ENCODE measurements at regions not wholly inside any gene's neighbourhood (a gene's known extent, or its start where the extent isn't known, plus 50 kb on each side); places are given as distances from the start of the nearest gene placed in this dataset.

DNA sequence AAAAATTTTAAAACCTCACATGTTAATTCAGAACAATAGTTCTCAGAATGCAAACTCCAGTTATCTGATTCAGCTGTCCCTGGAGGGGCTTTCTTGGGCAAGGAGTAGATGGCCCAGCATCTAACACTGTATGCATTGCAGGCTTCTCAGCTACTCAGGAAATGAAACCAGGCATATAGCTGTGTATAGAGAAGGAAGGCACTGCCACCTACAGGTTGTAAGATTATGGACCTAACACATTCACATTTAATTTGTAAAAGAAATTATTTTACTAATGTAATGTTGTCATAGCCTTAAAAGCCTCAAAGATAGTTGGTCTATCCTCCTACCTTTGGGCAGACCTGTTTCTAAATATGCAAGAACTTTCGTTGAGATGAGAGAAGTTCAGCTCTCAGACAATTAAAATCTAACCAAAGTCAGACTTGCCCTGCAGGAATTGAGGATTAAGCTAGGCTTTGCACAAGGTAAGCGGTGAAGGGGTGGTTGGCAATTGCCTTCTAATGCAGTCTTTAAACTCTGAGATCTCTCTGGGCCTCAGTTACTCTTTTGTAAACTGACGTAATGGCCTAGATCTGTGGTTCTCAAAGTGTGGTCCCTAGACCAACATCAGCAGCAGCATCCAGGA is 132.8 kb upstream of the SLC24A5 start:
- Histone ChIP-seq H3K27ac (ENCODE audit: low read depth in 1 of 2, low read length in 2 of 2) (no peak overlapping the region), H2AFZ (ENCODE audit: insufficient read depth, low read depth, low read length, poor library complexity, severe bottlenecking) (no peak overlapping the region), H3K36me3 (replicated peaks in 1 of 2; ENCODE audit: control insufficient read depth in 1 of 2, insufficient read depth in 2 of 2, low read length in 2 of 2) (no peaks in the 10 kb centered on the region), H3K4me1 (ENCODE audit: control insufficient read depth in 1 of 2, insufficient read depth in 2 of 2, low read length in 2 of 2) (peaks cover 0 to 7% of the 10 kb centered on the region in 2 donors), H4K20me1 (ENCODE audit: insufficient read depth, low read length) (no peaks in the 10 kb centered on the region), H3K27me3 (ENCODE audit: control insufficient read depth in 2 of 2, insufficient read depth in 2 of 2, low read length in 2 of 2) (peaks cover 0 to 2% of the 10 kb centered on the region in 2 donors), H3K9ac (ENCODE audit: insufficient read depth, low read length, poor library complexity, severe bottlenecking) (no peak overlapping the region), H3K9me3 (replicated peaks in 1 of 2; ENCODE audit: control insufficient read depth in 1 of 2, insufficient read depth in 1 of 2, low read length in 2 of 2) (no peaks in the 10 kb centered on the region), H3K79me2 (ENCODE audit: insufficient read depth, low read length) (no peaks in the 10 kb centered on the region), H3K4me2 (replicated peaks; ENCODE audit: extremely low read depth, low read length, poor library complexity, severe bottlenecking) (no peak overlapping the region), H3K4me3 (replicated peaks in 1 of 3; ENCODE audit: low read depth in 2 of 3, low read length in 3 of 3) (no peak overlapping the region)
- peaks cover 0 to 2% (median 0%) of the 10 kb centered on the region in 3 donors for H3K27me3 Mint-ChIP-seq (ENCODE audit: low read depth in 3 of 3)
- intact Hi-C loops (cut with micrococcal nuclease): loop anchor here (5.0 kb wide), 3 partner anchors 516 to 1676 kb away; no protein-coding TSS in a partner anchor
- DNase-seq: peak; percentile 32 to 58 (median 57)
- H3K4me1 Mint-ChIP-seq: peaks cover 8% of the 10 kb centered on the region
- no peak overlapping the region for H3K4me3 Mint-ChIP-seq
- no peaks in the 10 kb centered on the region for H3K36me3 Mint-ChIP-seq
- no peak overlapping the region for H3K27ac Mint-ChIP-seq
- 56% methylated on average over 3 of the region's 3 CpGs for WGBS (ENCODE audit: insufficient coverage)
- TF ChIP-seq, protein P1, sequence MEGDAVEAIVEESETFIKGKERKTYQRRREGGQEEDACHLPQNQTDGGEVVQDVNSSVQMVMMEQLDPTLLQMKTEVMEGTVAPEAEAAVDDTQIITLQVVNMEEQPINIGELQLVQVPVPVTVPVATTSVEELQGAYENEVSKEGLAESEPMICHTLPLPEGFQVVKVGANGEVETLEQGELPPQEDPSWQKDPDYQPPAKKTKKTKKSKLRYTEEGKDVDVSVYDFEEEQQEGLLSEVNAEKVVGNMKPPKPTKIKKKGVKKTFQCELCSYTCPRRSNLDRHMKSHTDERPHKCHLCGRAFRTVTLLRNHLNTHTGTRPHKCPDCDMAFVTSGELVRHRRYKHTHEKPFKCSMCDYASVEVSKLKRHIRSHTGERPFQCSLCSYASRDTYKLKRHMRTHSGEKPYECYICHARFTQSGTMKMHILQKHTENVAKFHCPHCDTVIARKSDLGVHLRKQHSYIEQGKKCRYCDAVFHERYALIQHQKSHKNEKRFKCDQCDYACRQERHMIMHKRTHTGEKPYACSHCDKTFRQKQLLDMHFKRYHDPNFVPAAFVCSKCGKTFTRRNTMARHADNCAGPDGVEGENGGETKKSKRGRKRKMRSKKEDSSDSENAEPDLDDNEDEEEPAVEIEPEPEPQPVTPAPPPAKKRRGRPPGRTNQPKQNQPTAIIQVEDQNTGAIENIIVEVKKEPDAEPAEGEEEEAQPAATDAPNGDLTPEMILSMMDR (IDR thresholded peaks at IDR 0.05): peak; percentile 80
- no peaks in the 10 kb centered on the region for H3K9me3 Mint-ChIP-seq

DNA sequence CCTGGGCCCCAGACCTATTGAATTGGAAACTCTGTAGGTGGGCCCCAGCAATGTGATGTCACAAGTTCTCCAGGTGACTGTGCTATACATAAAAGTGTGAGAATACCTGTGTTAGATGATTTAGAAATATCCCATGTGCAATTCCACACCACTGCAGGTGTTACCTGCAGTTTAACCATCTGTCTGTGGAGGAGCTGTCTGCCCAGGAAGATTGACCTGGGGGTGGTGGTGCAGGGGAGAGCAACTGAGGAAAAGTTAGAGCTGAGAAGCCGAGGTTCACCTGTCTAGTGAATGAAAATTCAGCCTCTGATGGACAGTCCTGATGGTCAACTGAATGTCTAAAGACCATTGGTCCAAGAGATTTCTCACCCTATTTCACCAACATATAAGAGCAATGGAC is 132.2 kb upstream of the SLC24A5 start:
- Histone ChIP-seq H3K36me3 (replicated peaks in 1 of 2; ENCODE audit: control insufficient read depth in 1 of 2, insufficient read depth in 2 of 2, low read length in 2 of 2) (no peaks in the 10 kb centered on the region), H3K79me2 (ENCODE audit: insufficient read depth, low read length) (no peaks in the 10 kb centered on the region), H2AFZ (ENCODE audit: insufficient read depth, low read depth, low read length, poor library complexity, severe bottlenecking) (no peak overlapping the region), H3K4me3 (replicated peaks in 1 of 3; ENCODE audit: low read depth in 2 of 3, low read length in 3 of 3) (no peak overlapping the region), H3K4me1 (ENCODE audit: control insufficient read depth in 1 of 2, insufficient read depth in 2 of 2, low read length in 2 of 2) (peaks cover 0 to 7% of the 10 kb centered on the region in 2 donors), H3K27me3 (ENCODE audit: control insufficient read depth in 2 of 2, insufficient read depth in 2 of 2, low read length in 2 of 2) (peaks cover 0 to 2% of the 10 kb centered on the region in 2 donors), H3K4me2 (replicated peaks; ENCODE audit: extremely low read depth, low read length, poor library complexity, severe bottlenecking) (no peak overlapping the region), H3K9me3 (replicated peaks in 1 of 2; ENCODE audit: control insufficient read depth in 1 of 2, insufficient read depth in 1 of 2, low read length in 2 of 2) (no peaks in the 10 kb centered on the region), H4K20me1 (ENCODE audit: insufficient read depth, low read length) (no peaks in the 10 kb centered on the region), H3K27ac (ENCODE audit: low read depth in 1 of 2, low read length in 2 of 2) (no peak overlapping the region), H3K9ac (ENCODE audit: insufficient read depth, low read length, poor library complexity, severe bottlenecking) (no peak overlapping the region)
- Mint-ChIP-seq H3K4me3 (no peak overlapping the region), H3K4me1 (peaks cover 7% of the 10 kb centered on the region), H3K9me3 (no peaks in the 10 kb centered on the region), H3K36me3 (no peaks in the 10 kb centered on the region), H3K27me3 (ENCODE audit: low read depth in 3 of 3) (peaks cover 0 to 2% (median 0%) of the 10 kb centered on the region in 3 donors), H3K27ac (no peak overlapping the region)
- intact Hi-C loops (cut with micrococcal nuclease): loop anchor here (5.0 kb wide), 3 partner anchors 516 to 1676 kb away; no protein-coding TSS in a partner anchor
- TF ChIP-seq, protein P1 (IDR thresholded peaks at IDR 0.05): no peak
- no CpG with 5 or more reads among the region's 1 CpG for WGBS (ENCODE audit: insufficient coverage)
- DNase-seq: no peak

Data from CD14-positive monocyte (primary cell).